ENCODE measurements at regions not wholly inside any gene's neighbourhood (a gene's known extent, or its start where the extent isn't known, plus 50 kb on each side); places are given as distances from the start of the nearest gene placed in this dataset.

GRCh38 chr4:46676364-46676763 is 232.7 kb downstream of the COX7B2 start:
- no peak for TF ChIP-seq CTCF (conservative IDR thresholded peaks at IDR 0.05; ENCODE audit: low read depth in 2 of 2)
- TF ChIP-seq EZH2 (IDR thresholded peaks at IDR 0.05; ENCODE audit: low read depth, unreplicated experiment): no peak
- TF ChIP-seq REST (IDR thresholded peaks at IDR 0.05; ENCODE audit: unreplicated experiment): no peak
- TF ChIP-seq POLR2AphosphoS5 (IDR thresholded peaks at IDR 0.05; ENCODE audit: low read depth): no peak
- no peak for TF ChIP-seq EZH2phosphoT487 (IDR thresholded peaks at IDR 0.05; ENCODE audit: unreplicated experiment)
- TF ChIP-seq CREB1 (CRISPR knock-in tag; IDR thresholded peaks at IDR 0.05; ENCODE audit: low read depth): no peak
- TF ChIP-seq ETS1 (IDR thresholded peaks at IDR 0.05): no peak
